Activated CD4-positive, alpha-beta T cell treated with anti-CD3 and anti-CD28 coated beads, Interleukin-2, amount 10 ng/mL, durations not matched to agents 24 days and 14 days (primary cell): ENCODE measurements at regions not wholly inside any gene's neighbourhood (a gene's known extent, or its start where the extent isn't known, plus 50 kb on each side); places are given as distances from the start of the nearest gene placed in this dataset.
"Not testable (repeated sequence)": the region's sequence is repeated elsewhere in the genome, so short reads cannot be mapped to it uniquely, and the experiment has no call there.

Experiments used
- DNase-seq: peaks from one replicate; pipeline ENCODE4 v3.0.0; 2022
- H3K27ac Mint-ChIP-seq: one replicate; pipeline ENCODE4 v1.8.0; 2022; ENCODE audit warnings: mild to moderate bottlenecking, mixed read lengths
- H3K27me3 Mint-ChIP-seq: one replicate; pipeline ENCODE4 v1.8.0; 2022; ENCODE audit warnings: mixed read lengths
- H3K36me3 Mint-ChIP-seq: one replicate; pipeline ENCODE4 v1.8.0; 2022; ENCODE audit warnings: low read depth, mild to moderate bottlenecking, mixed read lengths
- H3K4me1 Mint-ChIP-seq: one replicate; pipeline ENCODE4 v1.8.0; 2021; ENCODE audit warnings: mixed read lengths
- H3K4me3 Mint-ChIP-seq: one replicate; pipeline ENCODE4 v1.8.0; 2022; ENCODE audit warnings: mild to moderate bottlenecking, moderate library complexity, mixed read lengths
- H3K9me3 Mint-ChIP-seq: one replicate; pipeline ENCODE4 v1.8.0; 2021; ENCODE audit warnings: mixed read lengths
- intact Hi-C: fragments of 100-400 bp; cut with micrococcal nuclease; formaldehyde crosslinking; loops from one replicate; pipeline ENCODE4 v1.15.1; 2023

GRCh38 chr6:150510576-150510975 is 89.1 kb upstream of the PLEKHG1 start:
- intact Hi-C loops = no loop called here
- H3K27ac Mint-ChIP-seq = no peak overlapping the region
- H3K27me3 Mint-ChIP-seq = peaks cover 5% of the 10 kb centered on the region
- H3K36me3 Mint-ChIP-seq = no peaks in the 10 kb centered on the region
- no peaks in the 10 kb centered on the region for H3K9me3 Mint-ChIP-seq
- H3K4me3 Mint-ChIP-seq = no peak overlapping the region
- no peak for DNase-seq
- no peaks in the 10 kb centered on the region for H3K4me1 Mint-ChIP-seq

DNA sequence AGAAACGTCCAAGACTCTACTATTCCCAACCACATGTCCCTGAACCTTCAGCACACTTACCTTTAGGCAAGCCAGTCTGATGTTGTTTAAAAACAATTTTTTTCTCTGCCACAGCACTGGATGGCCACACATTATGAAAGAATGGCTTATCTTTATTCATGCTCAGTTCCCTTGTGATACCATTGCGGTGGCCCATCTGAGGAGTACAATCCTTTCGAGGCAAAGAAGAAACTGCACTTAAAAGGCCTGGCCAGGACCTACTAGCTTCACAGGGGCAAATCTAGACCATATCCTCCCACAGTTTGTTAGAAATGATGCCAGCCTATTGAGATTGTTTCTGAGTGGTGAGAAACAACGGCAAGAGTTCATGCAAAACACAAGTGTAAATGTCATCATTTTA is 88.4 kb upstream of the PLEKHG1 start:
- Mint-ChIP-seq H3K27ac (no peak overlapping the region), H3K36me3 (no peaks in the 10 kb centered on the region), H3K4me3 (no peak overlapping the region), H3K4me1 (no peaks in the 10 kb centered on the region), H3K27me3 (peaks cover 5% of the 10 kb centered on the region), H3K9me3 (no peaks in the 10 kb centered on the region)
- intact Hi-C loops = no loop called here
- DNase-seq = no peak

DNA sequence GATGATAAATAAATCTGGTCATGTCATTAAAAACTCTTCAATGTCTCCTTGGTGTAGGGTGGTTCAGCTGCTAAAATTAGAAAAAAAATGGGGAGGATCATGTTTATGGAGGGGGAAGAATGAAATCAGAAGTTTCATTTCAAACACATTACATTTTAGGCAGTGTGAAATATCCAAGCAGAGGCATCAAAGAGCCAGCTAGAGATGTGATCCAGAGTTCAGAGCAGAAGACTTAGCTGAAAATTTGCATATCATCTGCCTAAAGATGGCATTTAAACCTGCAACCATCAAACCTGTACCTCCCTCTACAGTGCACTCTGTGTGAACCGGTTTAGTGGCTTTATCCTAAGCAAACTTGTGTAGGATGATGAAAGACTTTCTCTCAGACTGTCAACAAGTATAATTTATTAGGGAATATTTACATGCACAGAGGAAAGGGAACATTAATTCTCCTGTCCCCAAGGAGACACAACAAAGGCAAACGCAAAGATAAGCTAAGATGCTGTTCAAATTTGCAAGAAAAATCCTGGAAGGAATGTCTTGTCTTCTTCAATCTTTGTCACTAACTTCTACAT is 84.8 kb upstream of the PLEKHG1 start:
- no peaks in the 10 kb centered on the region for H3K4me1 Mint-ChIP-seq
- DNase-seq = no peak
- intact Hi-C loops = no loop called here
- no peaks in the 10 kb centered on the region for H3K36me3 Mint-ChIP-seq
- no peak overlapping the region for H3K27ac Mint-ChIP-seq
- H3K9me3 Mint-ChIP-seq = no peaks in the 10 kb centered on the region
- H3K4me3 Mint-ChIP-seq = no peak overlapping the region
- H3K27me3 Mint-ChIP-seq = peaks cover 7% of the 10 kb centered on the region

GRCh38 chr6:150516199-150516598 is 83.5 kb upstream of the PLEKHG1 start:
- Mint-ChIP-seq H3K27ac (no peak overlapping the region), H3K4me3 (no peak overlapping the region), H3K9me3 (no peaks in the 10 kb centered on the region), H3K27me3 (peaks cover 7% of the 10 kb centered on the region), H3K36me3 (no peaks in the 10 kb centered on the region), H3K4me1 (no peaks in the 10 kb centered on the region)
- intact Hi-C loops = no loop called here
- no peak for DNase-seq

- DNase-seq = no peak
- Mint-ChIP-seq H3K27ac (no peak overlapping the region), H3K4me1 (no peaks in the 10 kb centered on the region), H3K9me3 (no peaks in the 10 kb centered on the region), H3K36me3 (no peaks in the 10 kb centered on the region), H3K4me3 (no peak overlapping the region), H3K27me3 (peaks cover 7% of the 10 kb centered on the region)
- intact Hi-C loops = no loop called here
Measured at GRCh38 chr6:150517175-150517574, 82.5 kb upstream of the PLEKHG1 start.

DNA sequence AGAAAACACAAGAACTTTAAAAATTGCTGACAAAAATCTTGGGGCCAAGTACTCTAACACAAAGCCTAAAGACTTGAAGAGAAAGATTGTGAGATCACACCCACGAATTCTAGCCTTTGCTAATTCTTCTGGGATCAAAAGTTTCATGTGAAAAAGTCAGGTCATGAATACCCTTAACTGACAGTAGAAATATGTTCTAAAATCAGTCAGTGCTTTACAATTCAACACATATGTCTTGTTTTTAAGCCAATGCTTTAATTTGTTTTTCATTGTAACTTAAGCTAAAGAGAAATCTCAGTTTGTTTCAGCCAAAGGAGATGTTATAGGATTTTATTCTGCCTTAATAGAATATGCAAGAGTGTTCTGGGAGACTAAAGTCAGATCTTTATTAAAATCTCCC is 78.2 kb upstream of the PLEKHG1 start:
- H3K27me3 Mint-ChIP-seq = peaks cover 8% of the 10 kb centered on the region

DNA sequence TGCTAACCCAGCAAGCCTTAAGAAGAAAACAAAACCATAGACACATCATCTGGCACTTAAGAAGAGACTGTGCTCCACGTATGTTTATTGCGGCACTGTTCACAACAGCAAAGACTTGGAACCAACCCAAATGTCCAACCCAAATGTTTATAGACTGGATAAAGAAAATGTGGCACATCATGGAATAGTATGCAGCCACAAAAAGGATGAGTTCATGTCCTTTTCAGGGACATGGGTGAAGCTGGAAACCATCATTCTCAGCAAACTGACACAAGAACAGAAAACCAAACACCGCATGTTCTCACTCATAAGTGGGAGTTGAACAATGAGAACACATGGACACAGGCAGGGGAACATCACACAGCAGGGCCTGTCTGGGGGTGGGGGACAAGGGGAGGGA is 76.5 kb upstream of the PLEKHG1 start:
- H3K36me3 Mint-ChIP-seq, H3K27me3 Mint-ChIP-seq, H3K27ac Mint-ChIP-seq, H3K4me1 Mint-ChIP-seq, DNase-seq, H3K9me3 Mint-ChIP-seq, intact Hi-C loops, H3K4me3 Mint-ChIP-seq: not testable (repeated sequence)

More for the DNA sequence above, 78.2 kb upstream of the PLEKHG1 start:
- DNase-seq = no peak
- no peaks in the 10 kb centered on the region for H3K36me3 Mint-ChIP-seq
- intact Hi-C loops = no loop called here
- no peak overlapping the region for H3K27ac Mint-ChIP-seq
- no peak overlapping the region for H3K4me3 Mint-ChIP-seq
- no peaks in the 10 kb centered on the region for H3K4me1 Mint-ChIP-seq
- no peaks in the 10 kb centered on the region for H3K9me3 Mint-ChIP-seq

DNA sequence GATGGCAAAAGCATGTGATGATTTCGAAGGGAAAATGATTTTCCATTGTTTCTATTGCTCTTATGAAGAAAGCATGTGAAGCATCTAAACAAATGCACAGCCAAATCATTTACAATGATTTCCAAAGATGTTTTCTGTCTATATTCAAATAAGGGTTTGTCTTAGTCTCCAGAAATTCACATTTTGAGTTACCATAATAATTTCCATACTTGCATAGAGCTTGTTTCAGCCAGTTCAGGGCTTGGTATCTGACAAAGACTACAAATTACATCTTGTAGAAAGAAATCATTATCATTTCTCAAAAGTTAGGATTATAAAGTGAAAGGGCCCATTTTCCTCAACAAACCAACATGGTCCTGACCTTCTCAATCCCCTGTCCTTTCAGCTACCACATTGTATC is 74.4 kb upstream of the PLEKHG1 start:
- Mint-ChIP-seq H3K4me1 (no peaks in the 10 kb centered on the region), H3K27ac (no peak overlapping the region), H3K27me3 (peaks cover 5% of the 10 kb centered on the region), H3K9me3 (no peaks in the 10 kb centered on the region), H3K36me3 (no peaks in the 10 kb centered on the region), H3K4me3 (no peak overlapping the region)
- DNase-seq = no peak
- intact Hi-C loops = no loop called here

- no peaks in the 10 kb centered on the region for H3K36me3 Mint-ChIP-seq
- no peaks in the 10 kb centered on the region for H3K4me1 Mint-ChIP-seq
- DNase-seq = no peak
- intact Hi-C loops = no loop called here
- no peaks in the 10 kb centered on the region for H3K9me3 Mint-ChIP-seq
- H3K27me3 Mint-ChIP-seq = peaks cover 5% of the 10 kb centered on the region
- H3K27ac Mint-ChIP-seq = no peak overlapping the region
- H3K4me3 Mint-ChIP-seq = no peak overlapping the region
Measured at GRCh38 chr6:150527100-150527499, 72.6 kb upstream of the PLEKHG1 start.

DNA sequence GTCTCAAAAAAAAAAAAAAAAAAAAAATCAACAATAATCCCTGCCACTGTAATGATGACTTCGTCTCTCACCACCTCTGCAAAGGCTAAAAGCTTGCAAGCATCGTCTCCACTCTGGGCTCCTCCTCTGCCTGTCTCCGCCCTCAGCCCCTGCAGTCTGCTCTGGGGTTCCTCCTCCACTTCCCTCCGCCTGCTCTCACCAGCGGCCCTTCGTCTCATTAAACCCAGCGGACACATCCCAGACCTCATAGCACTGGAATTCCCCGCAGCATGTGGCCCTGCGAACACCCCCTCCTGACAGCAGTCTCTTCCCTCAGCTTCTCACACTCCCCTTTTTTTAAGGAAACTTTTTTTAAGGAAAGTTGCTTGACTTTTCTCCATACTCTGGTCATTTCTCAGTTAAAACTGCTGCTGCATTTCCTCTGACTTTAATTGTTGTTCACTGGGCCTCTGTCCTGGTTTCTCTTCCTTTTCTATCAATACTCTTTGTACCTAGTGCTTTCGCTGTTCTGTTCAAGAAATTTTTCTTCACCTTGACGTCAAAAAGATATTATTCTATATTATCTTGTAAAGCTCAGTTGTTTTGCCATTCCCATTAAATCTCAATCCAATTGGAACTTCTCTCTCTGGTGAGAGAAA is 70.9 kb upstream of the PLEKHG1 start:
- no peak overlapping the region for H3K4me3 Mint-ChIP-seq

GRCh38 chr6:150529646-150530045 is 70.0 kb upstream of the PLEKHG1 start:
- Mint-ChIP-seq H3K36me3 (no peaks in the 10 kb centered on the region), H3K4me1 (no peaks in the 10 kb centered on the region), H3K27me3 (peaks cover 5% of the 10 kb centered on the region), H3K4me3 (no peak overlapping the region), H3K27ac (no peak overlapping the region), H3K9me3 (no peaks in the 10 kb centered on the region)
- DNase-seq = no peak
- intact Hi-C loops = no loop called here

More for the DNA sequence above, 70.9 kb upstream of the PLEKHG1 start:
- no peaks in the 10 kb centered on the region for H3K36me3 Mint-ChIP-seq
- no peak for DNase-seq
- H3K27me3 Mint-ChIP-seq = peaks cover 5% of the 10 kb centered on the region
- H3K9me3 Mint-ChIP-seq = no peaks in the 10 kb centered on the region
- intact Hi-C loops = no loop called here
- no peak overlapping the region for H3K27ac Mint-ChIP-seq
- H3K4me1 Mint-ChIP-seq = no peaks in the 10 kb centered on the region

DNA sequence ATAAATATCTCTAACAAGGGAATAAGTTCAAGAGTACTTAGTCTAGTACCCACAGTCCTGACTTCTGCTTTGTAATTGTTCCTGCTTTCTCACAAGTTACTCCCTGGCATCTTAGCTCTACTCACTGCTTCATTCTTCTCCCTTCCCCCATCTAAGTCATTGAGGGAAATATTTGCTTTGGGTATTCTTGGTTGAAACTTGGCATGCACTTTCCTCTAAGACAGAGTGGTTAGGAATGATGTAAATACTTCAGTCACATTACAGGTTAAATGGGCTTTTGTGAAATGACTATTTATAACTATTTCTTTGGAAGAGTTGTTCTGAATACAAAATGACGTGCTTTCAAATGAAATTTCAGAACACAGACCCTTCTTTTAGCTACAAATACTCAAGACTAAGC is 67.7 kb upstream of the PLEKHG1 start:
- Mint-ChIP-seq H3K4me3 (no peak overlapping the region), H3K4me1 (no peaks in the 10 kb centered on the region), H3K27ac (no peak overlapping the region), H3K9me3 (no peaks in the 10 kb centered on the region), H3K36me3 (no peaks in the 10 kb centered on the region), H3K27me3 (no peaks in the 10 kb centered on the region)
- no peak for DNase-seq
- intact Hi-C loops = no loop called here

DNA sequence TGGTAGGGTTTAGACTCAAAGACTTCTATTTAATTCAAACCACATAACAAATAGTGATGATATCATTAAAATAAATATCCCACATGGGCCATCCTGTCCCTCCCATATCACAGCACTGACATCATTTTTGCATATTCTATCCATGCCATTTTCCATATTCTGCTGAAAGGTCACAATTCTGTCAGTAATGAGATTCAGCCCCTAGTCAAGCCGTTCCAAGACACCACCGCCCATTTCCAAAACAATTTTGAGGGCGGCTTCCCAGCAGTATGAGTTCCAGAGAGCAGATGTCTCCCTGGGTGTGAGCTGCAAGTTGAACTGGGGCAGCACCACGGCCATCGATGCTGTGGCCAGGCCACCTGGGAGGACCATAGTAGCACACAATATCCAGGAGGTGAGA is 65.1 kb upstream of the PLEKHG1 start:
- no peak overlapping the region for H3K27ac Mint-ChIP-seq
- H3K9me3 Mint-ChIP-seq = no peaks in the 10 kb centered on the region
- no peak overlapping the region for H3K4me3 Mint-ChIP-seq
- intact Hi-C loops = no loop called here
- no peak for DNase-seq
- peaks cover 2% of the 10 kb centered on the region for H3K27me3 Mint-ChIP-seq
- H3K36me3 Mint-ChIP-seq = no peaks in the 10 kb centered on the region
- H3K4me1 Mint-ChIP-seq = no peaks in the 10 kb centered on the region

- no peaks in the 10 kb centered on the region for H3K4me1 Mint-ChIP-seq
- DNase-seq = no peak
- H3K27me3 Mint-ChIP-seq = peaks cover 3% of the 10 kb centered on the region
- no peaks in the 10 kb centered on the region for H3K36me3 Mint-ChIP-seq
- H3K27ac Mint-ChIP-seq = no peak overlapping the region
- intact Hi-C loops = no loop called here
- H3K4me3 Mint-ChIP-seq = no peak overlapping the region
- no peaks in the 10 kb centered on the region for H3K9me3 Mint-ChIP-seq
Measured at GRCh38 chr6:150535151-150535804, 64.4 kb upstream of the PLEKHG1 start.

GRCh38 chr6:150535818-150536220 is 63.9 kb upstream of the PLEKHG1 start:
- Mint-ChIP-seq H3K9me3 (no peaks in the 10 kb centered on the region), H3K27ac (no peak overlapping the region), H3K36me3 (no peaks in the 10 kb centered on the region), H3K4me3 (no peak overlapping the region), H3K27me3 (peaks cover 5% of the 10 kb centered on the region), H3K4me1 (no peaks in the 10 kb centered on the region)
- DNase-seq = no peak
- intact Hi-C loops = no loop called here
